ENCODE measurements at regions not wholly inside any gene's neighbourhood (a gene's known extent, or its start where the extent isn't known, plus 50 kb on each side); places are given as distances from the start of the nearest gene placed in this dataset.

DNA sequence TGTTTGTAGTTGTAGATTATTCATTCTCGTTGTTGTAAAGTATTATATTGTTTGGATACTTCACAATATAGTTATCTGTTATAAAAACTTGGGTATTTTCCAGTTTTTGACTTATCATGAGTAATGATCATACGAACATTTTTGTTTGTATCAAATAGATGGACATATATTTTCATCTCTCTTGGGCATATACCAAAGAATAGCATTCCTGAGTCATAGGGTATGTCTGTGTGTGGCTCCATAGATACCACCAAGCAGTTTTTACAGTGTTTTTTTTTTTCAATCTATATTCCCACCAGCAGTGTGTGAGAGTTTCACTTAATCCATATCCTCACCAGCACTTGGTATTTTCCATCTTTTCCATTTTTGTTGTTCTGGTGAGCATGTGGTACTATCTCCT, 89.7 kb upstream of the RAB40AL start:
- TF ChIP-seq, protein P1, sequence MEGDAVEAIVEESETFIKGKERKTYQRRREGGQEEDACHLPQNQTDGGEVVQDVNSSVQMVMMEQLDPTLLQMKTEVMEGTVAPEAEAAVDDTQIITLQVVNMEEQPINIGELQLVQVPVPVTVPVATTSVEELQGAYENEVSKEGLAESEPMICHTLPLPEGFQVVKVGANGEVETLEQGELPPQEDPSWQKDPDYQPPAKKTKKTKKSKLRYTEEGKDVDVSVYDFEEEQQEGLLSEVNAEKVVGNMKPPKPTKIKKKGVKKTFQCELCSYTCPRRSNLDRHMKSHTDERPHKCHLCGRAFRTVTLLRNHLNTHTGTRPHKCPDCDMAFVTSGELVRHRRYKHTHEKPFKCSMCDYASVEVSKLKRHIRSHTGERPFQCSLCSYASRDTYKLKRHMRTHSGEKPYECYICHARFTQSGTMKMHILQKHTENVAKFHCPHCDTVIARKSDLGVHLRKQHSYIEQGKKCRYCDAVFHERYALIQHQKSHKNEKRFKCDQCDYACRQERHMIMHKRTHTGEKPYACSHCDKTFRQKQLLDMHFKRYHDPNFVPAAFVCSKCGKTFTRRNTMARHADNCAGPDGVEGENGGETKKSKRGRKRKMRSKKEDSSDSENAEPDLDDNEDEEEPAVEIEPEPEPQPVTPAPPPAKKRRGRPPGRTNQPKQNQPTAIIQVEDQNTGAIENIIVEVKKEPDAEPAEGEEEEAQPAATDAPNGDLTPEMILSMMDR (conservative IDR thresholded peaks at IDR 0.05; ENCODE audit: low read depth, low read length): no peak
- TF ChIP-seq EZH2phosphoT487 (IDR thresholded peaks at IDR 0.05; ENCODE audit: borderline replicate concordance, low read length) (no peak), EZH2 (IDR thresholded peaks at IDR 0.05; ENCODE audit: low read length, unreplicated experiment) (no peak)
